ENCODE measurements at regions not wholly inside any gene's neighbourhood (a gene's known extent, or its start where the extent isn't known, plus 50 kb on each side); places are given as distances from the start of the nearest gene placed in this dataset.

- Histone ChIP-seq H3K27me3 (ENCODE audit: control insufficient read depth in 4 of 4, insufficient read depth in 4 of 4, low read length in 3 of 4) (no peaks in the 10 kb centered on the region), H3K4me1 (ENCODE audit: control insufficient read depth in 4 of 4, insufficient read depth in 4 of 4, low read length in 3 of 4) (no peaks in the 10 kb centered on the region), H3K9me3 (ENCODE audit: control insufficient read depth in 4 of 4, low read length in 3 of 4) (no peaks in the 10 kb centered on the region), H3K9ac (ENCODE audit: low read depth in 1 of 2, low read length in 2 of 2) (no peak overlapping the region), H3K4me3 (ENCODE audit: low read depth in 1 of 3, low read length in 3 of 3) (no peak overlapping the region), H3K27ac (ENCODE audit: low read depth in 1 of 2, low read length in 2 of 2) (no peak overlapping the region), H3K36me3 (ENCODE audit: control insufficient read depth in 4 of 4, insufficient read depth in 3 of 4, low read depth in 1 of 4, low read length in 3 of 4) (no peaks in the 10 kb centered on the region)
- no peak for TF ChIP-seq ATF3 (IDR thresholded peaks at IDR 0.05)
- no peak for TF ChIP-seq FOXA1 (IDR thresholded peaks at IDR 0.05)
- no peak for TF ChIP-seq CTCF (IDR thresholded peaks at IDR 0.05; ENCODE audit: low read depth, low read length, missing input control)
- TF ChIP-seq HNF4G (IDR thresholded peaks at IDR 0.05): no peak
- TF ChIP-seq GABPA (IDR thresholded peaks at IDR 0.05 in 1 of 2, conservative IDR thresholded peaks at IDR 0.05 in 1 of 2): no peak
- TF ChIP-seq HNF4A (conservative IDR thresholded peaks at IDR 0.05): no peak
- no peak for TF ChIP-seq ZBTB33 (IDR thresholded peaks at IDR 0.05)
- TF ChIP-seq FOXA2 (IDR thresholded peaks at IDR 0.05): no peak
- TF ChIP-seq EGR1 (IDR thresholded peaks at IDR 0.05; ENCODE audit: low read depth in 2 of 2): no peak
- no peak for TF ChIP-seq YY1 (IDR thresholded peaks at IDR 0.05)
- TF ChIP-seq MAX (IDR thresholded peaks at IDR 0.05): no peak
- no peak for TF ChIP-seq JUND (IDR thresholded peaks at IDR 0.05)
- DNase-seq (ENCODE audit: low spot score): no peak
- 84% methylated on average over 3 of the region's 3 CpGs for WGBS
These were observed 193.4 kb downstream of the ADAMTS15 start for GRCh38 chr11:130641876-130642275.

GRCh38 chr11:130642994-130643393 lies 194.5 kb downstream of the ADAMTS15 start:
- Histone ChIP-seq H3K9me3 (ENCODE audit: control insufficient read depth in 4 of 4, low read length in 3 of 4) (no peaks in the 10 kb centered on the region), H3K9ac (ENCODE audit: low read depth in 1 of 2, low read length in 2 of 2) (no peak overlapping the region), H3K27ac (ENCODE audit: low read depth in 1 of 2, low read length in 2 of 2) (no peak overlapping the region), H3K27me3 (ENCODE audit: control insufficient read depth in 4 of 4, insufficient read depth in 4 of 4, low read length in 3 of 4) (no peaks in the 10 kb centered on the region), H3K36me3 (ENCODE audit: control insufficient read depth in 4 of 4, insufficient read depth in 3 of 4, low read depth in 1 of 4, low read length in 3 of 4) (no peaks in the 10 kb centered on the region), H3K4me1 (ENCODE audit: control insufficient read depth in 4 of 4, insufficient read depth in 4 of 4, low read length in 3 of 4) (no peaks in the 10 kb centered on the region), H3K4me3 (ENCODE audit: low read depth in 1 of 3, low read length in 3 of 3) (no peak overlapping the region)
- TF ChIP-seq REST (IDR thresholded peaks at IDR 0.05) (no peak), GABPA (IDR thresholded peaks at IDR 0.05 in 1 of 2, conservative IDR thresholded peaks at IDR 0.05 in 1 of 2) (no peak), NR2F2 (IDR thresholded peaks at IDR 0.05) (no peak), RXRA (IDR thresholded peaks at IDR 0.05) (no peak), HNF4A (conservative IDR thresholded peaks at IDR 0.05) (no peak), MAX (IDR thresholded peaks at IDR 0.05) (no peak), EGR1 (IDR thresholded peaks at IDR 0.05; ENCODE audit: low read depth in 2 of 2) (no peak)
- no peak for DNase-seq (ENCODE audit: low spot score)
- 51% methylated on average over 1 of the region's 1 CpG for WGBS
